Sigmoid colon (tissue), 4 donors: ENCODE measurements at regions not wholly inside any gene's neighbourhood (a gene's known extent, or its start where the extent isn't known, plus 50 kb on each side); places are given as distances from the start of the nearest gene placed in this dataset.

ENCODE experiments used
- POLR2AphosphoS5 ChIP-seq, 4 donors: sonication (generic); formaldehyde crosslinking; IDR thresholded peaks; one replicate each; pipeline ENCODE4 v1.6.1; 2017; ENCODE audit warnings: antibody characterized with exemption in 4 of 4
- TF ChIP-seq, protein P1 (sequence below), 4 experiments: fragments of 450-650 bp in 3 of 4; fragments of 200-600 bp in 1 of 4; IDR thresholded peaks; one replicate each; pipeline ENCODE4 v1.5.1; 2016 to 2019; ENCODE audit warnings: antibody characterized with exemption in 4 of 4, mild to moderate bottlenecking in 3 of 4, moderate library complexity in 2 of 4

DNA sequence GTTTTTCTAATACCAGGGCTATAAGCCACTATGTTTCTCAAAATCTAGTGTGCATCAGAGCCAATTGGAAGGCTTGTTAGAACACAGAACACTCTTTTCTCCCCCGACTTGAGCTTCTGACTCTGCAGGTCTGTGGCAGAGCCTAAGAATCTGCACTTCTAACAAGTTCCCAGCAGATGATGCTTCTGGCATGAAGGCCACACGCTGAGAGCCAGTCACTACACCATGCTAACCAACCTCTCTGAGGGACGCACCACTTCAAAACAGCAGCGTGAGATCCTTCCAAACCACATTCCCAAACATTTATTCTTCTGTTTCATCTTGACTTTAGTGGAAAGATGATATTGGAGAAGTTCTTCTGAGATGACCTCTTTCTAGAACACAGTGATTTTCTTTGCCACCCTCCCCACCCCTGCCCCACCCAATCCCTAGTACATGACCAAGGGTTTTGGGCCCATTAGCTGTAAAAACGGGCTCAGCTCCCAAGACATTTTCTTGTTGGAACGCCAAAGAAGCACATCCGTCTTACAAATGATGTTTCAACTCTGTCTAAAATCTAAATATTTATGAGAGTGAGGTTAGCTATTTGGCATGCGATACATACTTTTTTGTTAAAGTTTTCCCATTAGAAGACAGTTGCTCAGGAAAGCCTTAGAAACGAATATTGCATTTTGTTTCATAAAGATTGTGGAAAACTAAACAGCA lies 391.9 kb downstream of the TMEM182 start:
- TF ChIP-seq, protein P1, sequence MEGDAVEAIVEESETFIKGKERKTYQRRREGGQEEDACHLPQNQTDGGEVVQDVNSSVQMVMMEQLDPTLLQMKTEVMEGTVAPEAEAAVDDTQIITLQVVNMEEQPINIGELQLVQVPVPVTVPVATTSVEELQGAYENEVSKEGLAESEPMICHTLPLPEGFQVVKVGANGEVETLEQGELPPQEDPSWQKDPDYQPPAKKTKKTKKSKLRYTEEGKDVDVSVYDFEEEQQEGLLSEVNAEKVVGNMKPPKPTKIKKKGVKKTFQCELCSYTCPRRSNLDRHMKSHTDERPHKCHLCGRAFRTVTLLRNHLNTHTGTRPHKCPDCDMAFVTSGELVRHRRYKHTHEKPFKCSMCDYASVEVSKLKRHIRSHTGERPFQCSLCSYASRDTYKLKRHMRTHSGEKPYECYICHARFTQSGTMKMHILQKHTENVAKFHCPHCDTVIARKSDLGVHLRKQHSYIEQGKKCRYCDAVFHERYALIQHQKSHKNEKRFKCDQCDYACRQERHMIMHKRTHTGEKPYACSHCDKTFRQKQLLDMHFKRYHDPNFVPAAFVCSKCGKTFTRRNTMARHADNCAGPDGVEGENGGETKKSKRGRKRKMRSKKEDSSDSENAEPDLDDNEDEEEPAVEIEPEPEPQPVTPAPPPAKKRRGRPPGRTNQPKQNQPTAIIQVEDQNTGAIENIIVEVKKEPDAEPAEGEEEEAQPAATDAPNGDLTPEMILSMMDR (IDR thresholded peaks at IDR 0.05) = no peak
- TF ChIP-seq POLR2AphosphoS5 (IDR thresholded peaks at IDR 0.05) = no peak
